ENCODE measurements at regions not wholly inside any gene's neighbourhood (a gene's known extent, or its start where the extent isn't known, plus 50 kb on each side); places are given as distances from the start of the nearest gene placed in this dataset.

DNA sequence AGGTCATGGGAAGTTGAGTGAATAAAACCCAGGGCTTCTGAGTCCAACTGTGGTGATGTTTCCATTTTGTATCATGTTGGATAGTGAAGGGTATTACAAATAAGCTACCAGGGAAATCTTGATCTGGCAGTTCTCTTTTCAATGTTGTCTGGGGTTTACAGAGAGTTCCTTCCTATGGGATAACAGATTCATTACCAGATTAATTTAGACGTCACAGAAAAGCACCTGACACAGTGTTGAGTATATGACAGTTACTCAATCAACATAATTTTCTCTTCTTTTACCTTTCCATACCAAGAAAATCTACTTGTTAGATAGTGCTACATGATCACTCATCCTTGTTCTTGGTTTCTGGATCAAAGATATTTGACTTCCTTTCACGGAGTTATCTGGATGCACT lies 270.9 kb downstream of the ACTL7B start:
- Histone ChIP-seq H3K27me3 (ENCODE audit: control insufficient read depth in 4 of 4, insufficient read depth in 4 of 4, low read length in 3 of 4) (peaks cover 0 to 3% (median 1%) of the 10 kb centered on the region in 4 donors), H3K4me1 (ENCODE audit: control insufficient read depth in 4 of 4, insufficient read depth in 4 of 4, low read length in 3 of 4) (no peaks in the 10 kb centered on the region), H3K4me3 (ENCODE audit: low read depth in 1 of 3, low read length in 3 of 3) (no peak overlapping the region), H3K9ac (ENCODE audit: low read depth in 1 of 2, low read length in 2 of 2) (no peak overlapping the region), H3K27ac (ENCODE audit: low read depth in 1 of 2, low read length in 2 of 2) (no peak overlapping the region), H3K36me3 (ENCODE audit: control insufficient read depth in 4 of 4, insufficient read depth in 3 of 4, low read depth in 1 of 4, low read length in 3 of 4) (no peaks in the 10 kb centered on the region), H3K9me3 (ENCODE audit: control insufficient read depth in 4 of 4, low read length in 3 of 4) (no peaks in the 10 kb centered on the region)
- no peak for DNase-seq (ENCODE audit: low spot score)
- WGBS: 64% methylated on average over 2 of the region's 2 CpGs
- TF ChIP-seq, protein P1, sequence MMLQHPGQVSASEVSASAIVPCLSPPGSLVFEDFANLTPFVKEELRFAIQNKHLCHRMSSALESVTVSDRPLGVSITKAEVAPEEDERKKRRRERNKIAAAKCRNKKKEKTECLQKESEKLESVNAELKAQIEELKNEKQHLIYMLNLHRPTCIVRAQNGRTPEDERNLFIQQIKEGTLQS (IDR thresholded peaks at IDR 0.05): no peak
- no peak for TF ChIP-seq TAF1 (conservative IDR thresholded peaks at IDR 0.05)
- no peak for TF ChIP-seq FOXA2 (IDR thresholded peaks at IDR 0.05)
- TF ChIP-seq EGR1 (IDR thresholded peaks at IDR 0.05; ENCODE audit: low read depth in 2 of 2): no peak
- no peak for TF ChIP-seq NR2F2 (IDR thresholded peaks at IDR 0.05)
- TF ChIP-seq FOXA1 (IDR thresholded peaks at IDR 0.05): no peak
- no peak for TF ChIP-seq RAD21 (IDR thresholded peaks at IDR 0.05)
- no peak for TF ChIP-seq HNF4A (conservative IDR thresholded peaks at IDR 0.05)
- TF ChIP-seq, protein P2, sequence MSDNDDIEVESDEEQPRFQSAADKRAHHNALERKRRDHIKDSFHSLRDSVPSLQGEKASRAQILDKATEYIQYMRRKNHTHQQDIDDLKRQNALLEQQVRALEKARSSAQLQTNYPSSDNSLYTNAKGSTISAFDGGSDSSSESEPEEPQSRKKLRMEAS (IDR thresholded peaks at IDR 0.05): no peak
- TF ChIP-seq YY1 (IDR thresholded peaks at IDR 0.05): no peak
- TF ChIP-seq RXRA (IDR thresholded peaks at IDR 0.05): no peak

DNA sequence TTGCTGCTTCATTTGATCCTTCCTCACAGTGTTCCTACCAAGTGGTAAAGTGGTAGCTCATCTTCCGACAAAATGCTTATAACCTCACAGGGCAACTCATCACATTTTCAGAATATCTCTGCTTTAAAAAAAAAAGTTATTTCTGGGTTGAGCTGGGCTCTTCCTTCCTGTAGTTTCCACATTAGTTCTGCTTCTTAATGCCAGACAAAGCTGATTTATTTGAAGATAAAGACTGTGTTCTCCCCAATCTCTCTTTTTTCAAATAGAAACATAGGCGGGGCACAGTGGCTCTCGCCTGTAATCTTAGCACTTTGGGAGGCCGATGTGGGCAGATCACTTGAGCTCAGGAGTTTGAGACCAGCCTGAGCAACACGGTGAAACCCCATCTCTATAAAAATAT lies 273.1 kb downstream of the ACTL7B start:
- Histone ChIP-seq H3K9ac (ENCODE audit: low read depth in 1 of 2, low read length in 2 of 2) (no peak overlapping the region), H3K27ac (ENCODE audit: low read depth in 1 of 2, low read length in 2 of 2) (no peak overlapping the region), H3K36me3 (ENCODE audit: control insufficient read depth in 4 of 4, insufficient read depth in 3 of 4, low read depth in 1 of 4, low read length in 3 of 4) (no peaks in the 10 kb centered on the region), H3K9me3 (ENCODE audit: control insufficient read depth in 4 of 4, low read length in 3 of 4) (no peaks in the 10 kb centered on the region), H3K4me1 (ENCODE audit: control insufficient read depth in 4 of 4, insufficient read depth in 4 of 4, low read length in 3 of 4) (no peaks in the 10 kb centered on the region), H3K27me3 (ENCODE audit: control insufficient read depth in 4 of 4, insufficient read depth in 4 of 4, low read length in 3 of 4) (peaks cover 0 to 6% (median 0%) of the 10 kb centered on the region in 4 donors), H3K4me3 (ENCODE audit: low read depth in 1 of 3, low read length in 3 of 3) (no peak overlapping the region)
- DNase-seq (ENCODE audit: low spot score): no peak
- 76% methylated on average over 5 of the region's 5 CpGs for WGBS
- no peak for TF ChIP-seq TAF1 (conservative IDR thresholded peaks at IDR 0.05)
- TF ChIP-seq YY1 (IDR thresholded peaks at IDR 0.05): no peak
- no peak for TF ChIP-seq GABPA (IDR thresholded peaks at IDR 0.05 in 1 of 2, conservative IDR thresholded peaks at IDR 0.05 in 1 of 2)
- TF ChIP-seq HNF4G (IDR thresholded peaks at IDR 0.05): no peak
- TF ChIP-seq, protein P3, sequence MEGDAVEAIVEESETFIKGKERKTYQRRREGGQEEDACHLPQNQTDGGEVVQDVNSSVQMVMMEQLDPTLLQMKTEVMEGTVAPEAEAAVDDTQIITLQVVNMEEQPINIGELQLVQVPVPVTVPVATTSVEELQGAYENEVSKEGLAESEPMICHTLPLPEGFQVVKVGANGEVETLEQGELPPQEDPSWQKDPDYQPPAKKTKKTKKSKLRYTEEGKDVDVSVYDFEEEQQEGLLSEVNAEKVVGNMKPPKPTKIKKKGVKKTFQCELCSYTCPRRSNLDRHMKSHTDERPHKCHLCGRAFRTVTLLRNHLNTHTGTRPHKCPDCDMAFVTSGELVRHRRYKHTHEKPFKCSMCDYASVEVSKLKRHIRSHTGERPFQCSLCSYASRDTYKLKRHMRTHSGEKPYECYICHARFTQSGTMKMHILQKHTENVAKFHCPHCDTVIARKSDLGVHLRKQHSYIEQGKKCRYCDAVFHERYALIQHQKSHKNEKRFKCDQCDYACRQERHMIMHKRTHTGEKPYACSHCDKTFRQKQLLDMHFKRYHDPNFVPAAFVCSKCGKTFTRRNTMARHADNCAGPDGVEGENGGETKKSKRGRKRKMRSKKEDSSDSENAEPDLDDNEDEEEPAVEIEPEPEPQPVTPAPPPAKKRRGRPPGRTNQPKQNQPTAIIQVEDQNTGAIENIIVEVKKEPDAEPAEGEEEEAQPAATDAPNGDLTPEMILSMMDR (IDR thresholded peaks at IDR 0.05; ENCODE audit: low read depth, low read length, missing input control): no peak
- TF ChIP-seq, protein P4, sequence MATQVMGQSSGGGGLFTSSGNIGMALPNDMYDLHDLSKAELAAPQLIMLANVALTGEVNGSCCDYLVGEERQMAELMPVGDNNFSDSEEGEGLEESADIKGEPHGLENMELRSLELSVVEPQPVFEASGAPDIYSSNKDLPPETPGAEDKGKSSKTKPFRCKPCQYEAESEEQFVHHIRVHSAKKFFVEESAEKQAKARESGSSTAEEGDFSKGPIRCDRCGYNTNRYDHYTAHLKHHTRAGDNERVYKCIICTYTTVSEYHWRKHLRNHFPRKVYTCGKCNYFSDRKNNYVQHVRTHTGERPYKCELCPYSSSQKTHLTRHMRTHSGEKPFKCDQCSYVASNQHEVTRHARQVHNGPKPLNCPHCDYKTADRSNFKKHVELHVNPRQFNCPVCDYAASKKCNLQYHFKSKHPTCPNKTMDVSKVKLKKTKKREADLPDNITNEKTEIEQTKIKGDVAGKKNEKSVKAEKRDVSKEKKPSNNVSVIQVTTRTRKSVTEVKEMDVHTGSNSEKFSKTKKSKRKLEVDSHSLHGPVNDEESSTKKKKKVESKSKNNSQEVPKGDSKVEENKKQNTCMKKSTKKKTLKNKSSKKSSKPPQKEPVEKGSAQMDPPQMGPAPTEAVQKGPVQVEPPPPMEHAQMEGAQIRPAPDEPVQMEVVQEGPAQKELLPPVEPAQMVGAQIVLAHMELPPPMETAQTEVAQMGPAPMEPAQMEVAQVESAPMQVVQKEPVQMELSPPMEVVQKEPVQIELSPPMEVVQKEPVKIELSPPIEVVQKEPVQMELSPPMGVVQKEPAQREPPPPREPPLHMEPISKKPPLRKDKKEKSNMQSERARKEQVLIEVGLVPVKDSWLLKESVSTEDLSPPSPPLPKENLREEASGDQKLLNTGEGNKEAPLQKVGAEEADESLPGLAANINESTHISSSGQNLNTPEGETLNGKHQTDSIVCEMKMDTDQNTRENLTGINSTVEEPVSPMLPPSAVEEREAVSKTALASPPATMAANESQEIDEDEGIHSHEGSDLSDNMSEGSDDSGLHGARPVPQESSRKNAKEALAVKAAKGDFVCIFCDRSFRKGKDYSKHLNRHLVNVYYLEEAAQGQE (IDR thresholded peaks at IDR 0.05): no peak
- TF ChIP-seq, protein P1 (IDR thresholded peaks at IDR 0.05): no peak
- TF ChIP-seq, protein P5, sequence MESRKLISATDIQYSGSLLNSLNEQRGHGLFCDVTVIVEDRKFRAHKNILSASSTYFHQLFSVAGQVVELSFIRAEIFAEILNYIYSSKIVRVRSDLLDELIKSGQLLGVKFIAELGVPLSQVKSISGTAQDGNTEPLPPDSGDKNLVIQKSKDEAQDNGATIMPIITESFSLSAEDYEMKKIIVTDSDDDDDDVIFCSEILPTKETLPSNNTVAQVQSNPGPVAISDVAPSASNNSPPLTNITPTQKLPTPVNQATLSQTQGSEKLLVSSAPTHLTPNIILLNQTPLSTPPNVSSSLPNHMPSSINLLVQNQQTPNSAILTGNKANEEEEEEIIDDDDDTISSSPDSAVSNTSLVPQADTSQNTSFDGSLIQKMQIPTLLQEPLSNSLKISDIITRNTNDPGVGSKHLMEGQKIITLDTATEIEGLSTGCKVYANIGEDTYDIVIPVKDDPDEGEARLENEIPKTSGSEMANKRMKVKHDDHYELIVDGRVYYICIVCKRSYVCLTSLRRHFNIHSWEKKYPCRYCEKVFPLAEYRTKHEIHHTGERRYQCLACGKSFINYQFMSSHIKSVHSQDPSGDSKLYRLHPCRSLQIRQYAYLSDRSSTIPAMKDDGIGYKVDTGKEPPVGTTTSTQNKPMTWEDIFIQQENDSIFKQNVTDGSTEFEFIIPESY (IDR thresholded peaks at IDR 0.05): no peak
- TF ChIP-seq, protein P2 (IDR thresholded peaks at IDR 0.05): no peak
- no peak for TF ChIP-seq SP1 (IDR thresholded peaks at IDR 0.05)
- no peak for TF ChIP-seq FOXA2 (IDR thresholded peaks at IDR 0.05)
- TF ChIP-seq JUND (IDR thresholded peaks at IDR 0.05): no peak
- TF ChIP-seq RAD21 (IDR thresholded peaks at IDR 0.05): no peak
- no peak for TF ChIP-seq EGR1 (IDR thresholded peaks at IDR 0.05; ENCODE audit: low read depth in 2 of 2)
- no peak for TF ChIP-seq HNF4A (conservative IDR thresholded peaks at IDR 0.05)
- no peak for TF ChIP-seq FOXA1 (IDR thresholded peaks at IDR 0.05)
- no peak for TF ChIP-seq NR2F2 (IDR thresholded peaks at IDR 0.05)
- no peak for TF ChIP-seq RXRA (IDR thresholded peaks at IDR 0.05)
